A673 (cell line): ENCODE measurements at regions not wholly inside any gene's neighbourhood (a gene's known extent, or its start where the extent isn't known, plus 50 kb on each side); places are given as distances from the start of the nearest gene placed in this dataset.

Experiments
- BruUV-seq: library from RNA; stranded (reverse); fragments of 400-500 nt; replicated peaks from 2 replicates; lab custom pipeline; 2021; lab: Mats Ljungman, UMichigan
- CTCF ChIA-PET: fragments of 300-600 bp; sonication (Branson Sonifier 250); formaldehyde crosslinking; loops from one replicate; lab custom pipeline; 2022; ENCODE audit warnings: antibody characterized with exemption; lab: Charles Lee
- POLR2A ChIA-PET: fragments of 300-600 bp; sonication (Branson Sonifier 250); formaldehyde crosslinking; loops from one replicate; lab custom pipeline; 2022; ENCODE audit warnings: antibody characterized with exemption; ENCODE audit not compliant: low non-redundant PET; lab: Charles Lee
- DNase-seq: peaks from one replicate; pipeline ENCODE4 v3.0.0-alpha.2; 2015; ENCODE audit warnings: low spot score
- H3K27ac ChIP-seq: fragments of 200-600 bp; sonication (generic); 2 replicates; pipeline ENCODE4 v1.5.1; 2016; ENCODE audit warnings: mixed run types, low read depth, mild to moderate bottlenecking, mixed read lengths, antibody characterized with exemption, low read length; ENCODE audit not compliant: poor library complexity, severe bottlenecking
- H3K27me3 ChIP-seq: fragments of 200-600 bp; sonication (generic); replicated peaks from 2 replicates; pipeline ENCODE4 v1.6.1; 2017; ENCODE audit warnings: mixed run types, low read depth, mild to moderate bottlenecking, mixed read lengths, antibody characterized with exemption, low read length; ENCODE audit not compliant: insufficient read depth, poor library complexity
- H3K36me3 ChIP-seq: fragments of 200-600 bp; sonication (generic); 2 replicates; pipeline ENCODE4 v1.6.1; 2016; ENCODE audit warnings: mixed run types, mild to moderate bottlenecking, mixed read lengths, antibody characterized with exemption, low read length; ENCODE audit not compliant: insufficient read depth, poor library complexity, severe bottlenecking
- H3K4me1 ChIP-seq: fragments of 200-600 bp; sonication (generic); 2 replicates; pipeline ENCODE4 v1.6.1; 2017; ENCODE audit warnings: mixed run types, mild to moderate bottlenecking, mixed read lengths, antibody characterized with exemption, low read length; ENCODE audit not compliant: insufficient read depth, poor library complexity, severe bottlenecking
- H3K4me3 ChIP-seq: fragments of 200-600 bp; sonication (generic); 2 replicates; pipeline ENCODE4 v1.5.1; 2016; ENCODE audit warnings: low read depth, mixed run types, mild to moderate bottlenecking, mixed read lengths, low read length; ENCODE audit not compliant: poor library complexity, severe bottlenecking
- H3K9me3 ChIP-seq: fragments of 200-600 bp; sonication (generic); 2 replicates; pipeline ENCODE4 v1.6.1; 2016; ENCODE audit warnings: mixed run types, low read depth, mild to moderate bottlenecking, mixed read lengths, antibody characterized with exemption, low read length; ENCODE audit not compliant: poor library complexity, severe bottlenecking
- CTCF ChIP-seq: fragments of 300-800, 200-600 bp; sonication (generic); conservative IDR thresholded peaks from 2 replicates; pipeline ENCODE4 v1.5.1; 2017; ENCODE audit warnings: low read depth, mild to moderate bottlenecking, antibody characterized with exemption, low read length, moderate library complexity, mixed read lengths
- EZH2 ChIP-seq: fragments of 200-600 bp; sonication (generic); IDR thresholded peaks from 2 replicates; pipeline ENCODE4 v1.6.1; 2017; ENCODE audit warnings: borderline replicate concordance, low read depth, mild to moderate bottlenecking, mixed read lengths, antibody characterized with exemption, low read length; ENCODE audit not compliant: poor library complexity, severe bottlenecking
- intact Hi-C: fragments of 100-400 bp; cut with micrococcal nuclease; formaldehyde crosslinking; loops from one replicate; pipeline ENCODE4 v1.10.0; 2022; ENCODE audit not compliant: unreplicated experiment

GRCh38 chr5:116830079-116830478 is 255.5 kb upstream of the SEMA6A start:
- no peak for TF ChIP-seq CTCF
- no peak for TF ChIP-seq EZH2
- no peaks in the 10 kb centered on the region for H3K36me3 ChIP-seq
- CTCF ChIA-PET, result no interaction called here
- POLR2A ChIA-PET, result no interaction called here
- H3K27me3 ChIP-seq, result no peaks in the 10 kb centered on the region
- no peak overlapping the region for H3K27ac ChIP-seq
- no peaks in the 10 kb centered on the region for H3K9me3 ChIP-seq
- no peak overlapping the region for H3K4me3 ChIP-seq
- no peak for DNase-seq
- no peaks in the 10 kb centered on the region for H3K4me1 ChIP-seq
- intact Hi-C loops, result no loop called here
- no TSS peak for BruUV-seq

DNA sequence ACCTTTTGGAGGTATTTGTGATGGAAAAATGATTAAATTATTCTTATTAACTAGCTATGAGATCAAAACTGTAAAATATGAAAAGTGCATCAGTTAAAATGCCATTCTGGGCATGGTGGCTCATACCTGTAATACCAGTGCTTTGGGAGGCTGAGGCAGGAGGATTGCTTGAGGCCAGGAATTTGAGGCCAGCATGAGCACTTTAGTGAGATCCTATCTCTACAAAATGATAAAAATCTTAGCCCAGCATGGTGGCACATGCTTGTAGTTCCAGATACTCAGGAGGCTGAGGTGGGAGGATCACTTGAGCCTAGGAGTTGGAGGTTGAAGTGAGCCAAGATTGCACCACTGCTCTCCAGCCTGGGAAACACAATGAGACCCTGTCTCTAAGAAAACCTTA is 252.5 kb upstream of the SEMA6A start:
- no peak for TF ChIP-seq EZH2
- TF ChIP-seq CTCF, result no peak
- intact Hi-C loops, result no loop called here
- Histone ChIP-seq H3K4me3 (no peak overlapping the region), H3K9me3 (no peaks in the 10 kb centered on the region), H3K36me3 (no peaks in the 10 kb centered on the region), H3K27me3 (no peaks in the 10 kb centered on the region), H3K27ac (no peak overlapping the region), H3K4me1 (no peaks in the 10 kb centered on the region)
- POLR2A ChIA-PET, result no interaction called here
- BruUV-seq, result no TSS peak
- CTCF ChIA-PET, result no interaction called here
- no peak for DNase-seq

- ChIA-PET POLR2A (no interaction called here), CTCF (no interaction called here)
- TF ChIP-seq CTCF (no peak), EZH2 (no peak)
- no TSS peak for BruUV-seq
- intact Hi-C loops, result no loop called here
- H3K27me3 ChIP-seq, result no peaks in the 10 kb centered on the region
- H3K4me1 ChIP-seq, result no peaks in the 10 kb centered on the region
- no peak overlapping the region for H3K27ac ChIP-seq
- no peaks in the 10 kb centered on the region for H3K9me3 ChIP-seq
- no peak for DNase-seq
- H3K36me3 ChIP-seq, result no peaks in the 10 kb centered on the region
- no peak overlapping the region for H3K4me3 ChIP-seq
Measured at GRCh38 chr5:116825486-116825885, 250.9 kb upstream of the SEMA6A start.
